AG04449 (cell line): ENCODE measurements at regions not wholly inside any gene's neighbourhood (a gene's known extent, or its start where the extent isn't known, plus 50 kb on each side); places are given as distances from the start of the nearest gene placed in this dataset.

Source experiments
- CTCF ChIA-PET: fragments of 350-600 bp; formaldehyde crosslinking; extraction: SDS; loops from one replicate; lab custom pipeline; 2021; ENCODE audit warnings: antibody characterized with exemption; lab: Yijun Ruan, JAX
- POLR2A ChIA-PET: fragments of 400-600, 350-600 bp; formaldehyde crosslinking; extraction: SDS; loops from one replicate; lab custom pipeline; 2020; ENCODE audit warnings: antibody characterized with exemption, inconsistent platforms; lab: Yijun Ruan, JAX
- DNase-seq: peaks from one replicate; pipeline ENCODE4 v3.0.0-alpha.2; 2010; ENCODE audit warnings: low read depth, low spot score
- H3K4me3 ChIP-seq: 2 replicates; pipeline ENCODE4 v1.5.1; 2011; ENCODE audit warnings: low read depth, mild to moderate bottlenecking, control low read depth, low read length
- CTCF ChIP-seq: IDR thresholded peaks from one replicate; pipeline ENCODE4 v1.5.1; 2011; ENCODE audit warnings: mild to moderate bottlenecking, moderate library complexity, low read length, control low read depth, inconsistent platforms; ENCODE audit not compliant: insufficient read depth; ENCODE audit errors: missing control alignments

- ChIA-PET POLR2A (no interaction called here), CTCF (interaction anchor here (0.6 kb wide), 1 partner anchor 8 kb away, joined by 3 read pairs; no protein-coding TSS in a partner anchor)
- H3K4me3 ChIP-seq, result no peak overlapping the region
- no peak for DNase-seq
- no peak for TF ChIP-seq CTCF
Measured at GRCh38 chr10:78504181-78504580, 470.5 kb downstream of the RPS24 start.

GRCh38 chr10:78505657-78506056 is 472.0 kb downstream of the RPS24 start:
- H3K4me3 ChIP-seq, result no peak overlapping the region
- no peak for TF ChIP-seq CTCF
- POLR2A ChIA-PET, result no interaction called here
- CTCF ChIA-PET, result no interaction called here
- DNase-seq, result no peak

GRCh38 chr10:78506614-78507013 is 473.0 kb downstream of the RPS24 start:
- ChIA-PET CTCF (no interaction called here), POLR2A (no interaction called here)
- no peak for TF ChIP-seq CTCF

GRCh38 chr10:78507510-78508160 is 474.0 kb downstream of the RPS24 start:
- ChIA-PET POLR2A (no interaction called here), CTCF (no interaction called here)
- TF ChIP-seq CTCF, result no peak
- DNase-seq, result no peak
- no peak overlapping the region for H3K4me3 ChIP-seq

More at GRCh38 chr10:78506614-78507013, 473.0 kb downstream of the RPS24 start:
- H3K4me3 ChIP-seq, result no peak overlapping the region
- no peak for DNase-seq

- no peak overlapping the region for H3K4me3 ChIP-seq
- no peak for DNase-seq
- no peak for TF ChIP-seq CTCF
- ChIA-PET CTCF (no interaction called here), POLR2A (no interaction called here)
Measured at GRCh38 chr10:78508955-78509748, 475.5 kb downstream of the RPS24 start.
